Testis (tissue), 2 donors: ENCODE measurements at regions not wholly inside any gene's neighbourhood (a gene's known extent, or its start where the extent isn't known, plus 50 kb on each side); places are given as distances from the start of the nearest gene placed in this dataset.

Experiments used
- DNase-seq: peaks from one replicate; pipeline ENCODE4 v3.0.0-alpha.2; 2019
- H3K27ac ChIP-seq, 2 donors: fragments of 200-600 bp; sonication (generic); one replicate each; pipeline ENCODE4 v1.5.1; 2019
- H3K27me3 ChIP-seq: fragments of 200-600 bp; sonication (generic); one replicate; pipeline ENCODE4 v1.5.1; 2019
- H3K36me3 ChIP-seq: fragments of 200-600 bp; sonication (generic); one replicate; pipeline ENCODE4 v1.5.1; 2017; ENCODE audit warnings: low read depth; ENCODE audit errors: missing control alignments
- H3K4me1 ChIP-seq: fragments of 200-600 bp; sonication (generic); one replicate; pipeline ENCODE4 v1.5.1; 2019
- H3K4me3 ChIP-seq, 2 donors: fragments of 200-600 bp; sonication (generic); one replicate each; pipeline ENCODE4 v1.5.1; 2017 to 2019
- H3K9me3 ChIP-seq: fragments of 200-600 bp; sonication (generic); one replicate; pipeline ENCODE4 v1.5.1; 2017
- CTCF ChIP-seq, 3 experiments: fragments of 450-650 bp in 2 of 3; fragments of 200-600 bp in 1 of 3; sonication (generic) in 1 of 3; IDR thresholded peaks; one replicate each; pipeline ENCODE4 v1.5.1; 2016 to 2019; ENCODE audit warnings: antibody characterized with exemption in 3 of 3, mild to moderate bottlenecking in 2 of 3, moderate library complexity in 1 of 3
- POLR2A ChIP-seq: fragments of 450-650 bp; IDR thresholded peaks from one replicate; pipeline ENCODE4 v1.6.1; 2017; ENCODE audit warnings: antibody characterized with exemption, mild to moderate bottlenecking, moderate library complexity
- WGBS, 2 donors: methylation state at CpG; one replicate each; pipeline ENCODE4 v1.1.5; 2018; 5-methylcytosine and 5-hydroxymethylcytosine counted together
- intact Hi-C: fragments of 100-400 bp; cut with DNase I; formaldehyde crosslinking; loops from one replicate; pipeline ENCODE4 v1.15.1; 2023; ENCODE audit warnings: low total_unique reads

GRCh38 chr12:93041416-93041815, 112.3 kb upstream of the EEA1 start:
- Histone ChIP-seq H3K27me3 (no peaks in the 10 kb centered on the region), H3K4me3 (no peak overlapping the region), H3K9me3 (no peaks in the 10 kb centered on the region), H3K27ac (no peak overlapping the region), H3K36me3 (no peaks in the 10 kb centered on the region), H3K4me1 (no peaks in the 10 kb centered on the region)
- DNase-seq: no peak
- TF ChIP-seq POLR2A: no peak
- TF ChIP-seq CTCF (IDR thresholded peaks at IDR 0.05): no peak
- intact Hi-C loops: no loop called here

- H3K9me3 ChIP-seq: no peaks in the 10 kb centered on the region
- H3K4me1 ChIP-seq: no peaks in the 10 kb centered on the region
- DNase-seq: no peak
- intact Hi-C loops: no loop called here
- no peak overlapping the region for H3K27ac ChIP-seq
- no peaks in the 10 kb centered on the region for H3K27me3 ChIP-seq
- TF ChIP-seq CTCF (IDR thresholded peaks at IDR 0.05) (no peak), POLR2A (no peak)
- 81 to 96% methylated on average over 3 of the region's 3 CpGs for WGBS, 2 donors
- H3K4me3 ChIP-seq: no peak overlapping the region
- H3K36me3 ChIP-seq: no peaks in the 10 kb centered on the region
These were observed 113.2 kb upstream of the EEA1 start for GRCh38 chr12:93042283-93042682.

GRCh38 chr12:93042684-93043083, 113.6 kb upstream of the EEA1 start:
- 81% methylated on average over 6 of the region's 6 CpGs for WGBS, 2 donors

GRCh38 chr12:93043192-93043876, 114.2 kb upstream of the EEA1 start:
- TF ChIP-seq CTCF (IDR thresholded peaks at IDR 0.05) (no peak), POLR2A (no peak)
- no peak for DNase-seq
- Histone ChIP-seq H3K4me3 (no peak overlapping the region), H3K36me3 (no peaks in the 10 kb centered on the region), H3K9me3 (no peaks in the 10 kb centered on the region), H3K4me1 (no peaks in the 10 kb centered on the region), H3K27me3 (no peaks in the 10 kb centered on the region), H3K27ac (no peak overlapping the region)
- WGBS, 2 donors: 89 to 98% methylated on average over 3 of the region's 3 CpGs
- intact Hi-C loops: no loop called here

More at GRCh38 chr12:93042684-93043083, 113.6 kb upstream of the EEA1 start:
- intact Hi-C loops: no loop called here
- Histone ChIP-seq H3K4me1 (no peaks in the 10 kb centered on the region), H3K36me3 (no peaks in the 10 kb centered on the region), H3K27ac (no peak overlapping the region), H3K27me3 (no peaks in the 10 kb centered on the region), H3K9me3 (no peaks in the 10 kb centered on the region), H3K4me3 (no peak overlapping the region)
- TF ChIP-seq POLR2A (no peak), CTCF (IDR thresholded peaks at IDR 0.05) (no peak)
- DNase-seq: no peak

- no peaks in the 10 kb centered on the region for H3K27me3 ChIP-seq
- DNase-seq: no peak
- no peaks in the 10 kb centered on the region for H3K9me3 ChIP-seq
- H3K4me3 ChIP-seq: no peak overlapping the region
- TF ChIP-seq POLR2A: no peak
- no peak for TF ChIP-seq CTCF (IDR thresholded peaks at IDR 0.05)
- intact Hi-C loops: no loop called here
- no peak overlapping the region for H3K27ac ChIP-seq
- no peaks in the 10 kb centered on the region for H3K4me1 ChIP-seq
- H3K36me3 ChIP-seq: no peaks in the 10 kb centered on the region
- 90 to 92% methylated on average over 3 of the region's 3 CpGs for WGBS, 2 donors
These were observed 114.7 kb upstream of the EEA1 start for GRCh38 chr12:93043877-93044209.
